IMR-90 (cell line): ENCODE measurements at regions not wholly inside any gene's neighbourhood (a gene's known extent, or its start where the extent isn't known, plus 50 kb on each side); places are given as distances from the start of the nearest gene placed in this dataset.

Source experiments
- ATAC-seq: fragments of 200-7000 bp; cut with Tn5 transposase; 2 replicates; pipeline ENCODE4 v1.9.1; 2020; ENCODE audit warnings: low read depth, mild to moderate bottlenecking, moderate library complexity
- BruUV-seq: library from RNA; stranded (reverse); fragments of 400-500 nt; replicated peaks from 2 replicates; lab custom pipeline; 2021; lab: Mats Ljungman, UMichigan
- CTCF ChIA-PET: fragments of 300-600 bp; formaldehyde crosslinking; extraction: SDS; loops from one replicate; lab custom pipeline; 2021; ENCODE audit warnings: antibody characterized with exemption; lab: Yijun Ruan, JAX
- POLR2A ChIA-PET: fragments of 300-600 bp; sonication (Branson Sonifier 250); formaldehyde crosslinking; loops from one replicate; lab custom pipeline; 2022; ENCODE audit warnings: antibody characterized with exemption; ENCODE audit not compliant: unreplicated experiment; lab: Charles Lee
- DNase-seq: peaks from one replicate; pipeline ENCODE4 v3.0.0; 2013
- H2AFZ ChIP-seq: replicated peaks from 2 replicates; pipeline ENCODE3; 2013; ENCODE audit warnings: low read length, mild to moderate bottlenecking; ENCODE audit not compliant: poor library complexity
- H2AK5ac ChIP-seq: 2 replicates; pipeline ENCODE4 v1.6.1; 2013; ENCODE audit warnings: low read depth, low read length, inconsistent platforms
- H2AK9ac ChIP-seq: replicated peaks from 2 replicates; pipeline ENCODE3; 2013; ENCODE audit warnings: mild to moderate bottlenecking, low read depth, low read length, moderate library complexity; ENCODE audit not compliant: poor library complexity
- H2BK120ac ChIP-seq: 2 replicates; pipeline ENCODE4 v1.6.1; 2013; ENCODE audit warnings: low read depth, low read length, inconsistent platforms
- H2BK15ac ChIP-seq: 3 replicates; pipeline ENCODE4 v1.6.1; 2013; ENCODE audit warnings: low read depth, low read length, inconsistent platforms
- H2BK20ac ChIP-seq: 2 replicates; pipeline ENCODE4 v1.6.1; 2013; ENCODE audit warnings: low read depth, mild to moderate bottlenecking, inconsistent platforms, low read length, moderate library complexity
- H2BK5ac ChIP-seq: 2 replicates; pipeline ENCODE4 v1.6.1; 2013; ENCODE audit warnings: mild to moderate bottlenecking, low read depth, low read length, inconsistent platforms; ENCODE audit not compliant: poor library complexity, severe bottlenecking
- H3K14ac ChIP-seq: replicated peaks from 2 replicates; pipeline ENCODE4 v1.6.1; 2013; ENCODE audit warnings: low read depth, low read length, inconsistent platforms
- H3K18ac ChIP-seq: 2 replicates; pipeline ENCODE4 v1.6.1; 2013; ENCODE audit warnings: low read depth, low read length, control low read depth
- H3K23ac ChIP-seq: 2 replicates; pipeline ENCODE4 v1.6.1; 2013; ENCODE audit warnings: low read depth, low read length, inconsistent platforms
- H3K27ac ChIP-seq: 2 replicates; pipeline ENCODE4 v1.5.1; 2013; ENCODE audit warnings: mild to moderate bottlenecking, control low read depth, low read length; ENCODE audit not compliant: insufficient read depth
- H3K27me3 ChIP-seq: 2 replicates; pipeline ENCODE4 v1.6.1; 2013; ENCODE audit warnings: low read length; ENCODE audit not compliant: control insufficient read depth, insufficient read depth
- H3K36me3 ChIP-seq: 2 replicates; pipeline ENCODE4 v1.6.1; 2013; ENCODE audit warnings: low read length, mixed read lengths; ENCODE audit not compliant: control insufficient read depth, insufficient read depth
- H3K4ac ChIP-seq: 2 replicates; pipeline ENCODE4 v1.6.1; 2013; ENCODE audit warnings: low read depth, low read length, inconsistent platforms
- H3K4me1 ChIP-seq: 2 replicates; pipeline ENCODE4 v1.6.1; 2013; ENCODE audit warnings: low read length, mixed read lengths; ENCODE audit not compliant: control insufficient read depth, insufficient read depth
- H3K4me2 ChIP-seq: 2 replicates; pipeline ENCODE4 v1.6.1; 2013; ENCODE audit warnings: low read depth, mild to moderate bottlenecking, control low read depth, low read length, moderate library complexity
- H3K4me3 ChIP-seq: 2 replicates; pipeline ENCODE4 v1.5.1; 2013; ENCODE audit warnings: low read depth, mild to moderate bottlenecking, control low read depth, low read length, moderate library complexity; ENCODE audit not compliant: insufficient read depth
- H3K56ac ChIP-seq: 2 replicates; pipeline ENCODE4 v1.6.1; 2013; ENCODE audit warnings: low read length, inconsistent platforms; ENCODE audit not compliant: insufficient read depth; ENCODE audit errors: extremely low read depth
- H3K79me1 ChIP-seq, 2 experiments: 2 replicates each; pipeline ENCODE4 v1.6.1; 2013; ENCODE audit warnings: low read length in 2 of 2, inconsistent platforms in 1 of 2, low read depth in 1 of 2
- H3K9ac ChIP-seq: 2 replicates; pipeline ENCODE4 v1.6.1; 2013; ENCODE audit warnings: low read depth, low read length, control low read depth
- H3K9me1 ChIP-seq: 2 replicates; pipeline ENCODE4 v1.6.1; 2013; ENCODE audit warnings: low read length, inconsistent platforms; ENCODE audit not compliant: insufficient read depth
- H3K9me3 ChIP-seq: 2 replicates; pipeline ENCODE4 v1.6.1; 2013; ENCODE audit warnings: low read length; ENCODE audit not compliant: control insufficient read depth, insufficient read depth
- H4K20me1 ChIP-seq: 2 replicates; pipeline ENCODE4 v1.6.1; 2013; ENCODE audit warnings: low read length, inconsistent platforms; ENCODE audit not compliant: insufficient read depth
- H4K5ac ChIP-seq: 2 replicates; pipeline ENCODE4 v1.6.1; 2013; ENCODE audit warnings: mild to moderate bottlenecking, low read depth, low read length, control low read depth
- H4K8ac ChIP-seq, 2 experiments: 2 replicates each; pipeline ENCODE4 v1.6.1; 2013; ENCODE audit warnings: low read depth in 2 of 2, low read length in 2 of 2, control low read depth in 1 of 2, inconsistent platforms in 1 of 2
- H4K91ac ChIP-seq: 2 replicates; pipeline ENCODE4 v1.6.1; 2013; ENCODE audit warnings: low read depth, low read length, inconsistent platforms; ENCODE audit not compliant: insufficient read depth
- BHLHE40 ChIP-seq: fragments of 150-350 bp; IDR thresholded peaks from 2 replicates; pipeline ENCODE4 v1.6.1; 2016; ENCODE audit warnings: mild to moderate bottlenecking, low read depth, low read length
- CEBPB ChIP-seq: IDR thresholded peaks from 2 replicates; pipeline ENCODE4 v1.6.1; 2012; ENCODE audit warnings: low read depth, low read length, improper control_type of control experiment
- CHD1 ChIP-seq: IDR thresholded peaks from 2 replicates; pipeline ENCODE4 v1.6.1; 2012; ENCODE audit warnings: low read depth, low read length, improper control_type of control experiment
- FOS ChIP-seq: fragments of 150-350 bp; IDR thresholded peaks from 2 replicates; pipeline ENCODE4 v1.6.1; 2016; ENCODE audit warnings: low read depth, low read length
- MXI1 ChIP-seq: IDR thresholded peaks from 2 replicates; pipeline ENCODE4 v1.6.1; 2012; ENCODE audit warnings: low read depth, mild to moderate bottlenecking, low read length, moderate library complexity, borderline replicate concordance
- POLR2A ChIP-seq: IDR thresholded peaks from 2 replicates; pipeline ENCODE4 v1.6.1; 2012; ENCODE audit warnings: mild to moderate bottlenecking, low read depth, low read length
- RCOR1 ChIP-seq: IDR thresholded peaks from 2 replicates; pipeline ENCODE4 v1.6.1; 2012; ENCODE audit warnings: mild to moderate bottlenecking, low read length, improper control_type of control experiment; ENCODE audit not compliant: insufficient replicate concordance
- RFX5 ChIP-seq: IDR thresholded peaks from 2 replicates; pipeline ENCODE4 v1.8.0; 2012; ENCODE audit warnings: low read depth, mild to moderate bottlenecking, low read length, moderate library complexity
- SMC3 ChIP-seq: fragments of 150-350 bp; IDR thresholded peaks from 2 replicates; pipeline ENCODE4 v1.6.1; 2016; ENCODE audit warnings: low read depth, mild to moderate bottlenecking, antibody characterized with exemption, low read length, moderate library complexity
- WGBS, 2 experiments: methylation state at CpG; one replicate each; pipeline versions ENCODE4 v1.1.5 to v1.1.7; 2013; ENCODE audit warnings: missing lambda C conversion rate in 2 of 2; ENCODE audit not compliant: insufficient read length in 1 of 2; ENCODE audit errors: extremely low coverage in 2 of 2; 5-methylcytosine and 5-hydroxymethylcytosine counted together
- dilution Hi-C: fragments of 300-500 bp; cut with HindIII; formaldehyde crosslinking; loops from one replicate; pipeline ENCODE4 v1.14.3; 2018; ENCODE audit warnings: low sequenced_read_pairs; ENCODE audit not compliant: unreplicated experiment
- in situ Hi-C: fragments of 300-500 bp; cut with MboI; formaldehyde crosslinking; loops from 3 replicates; pipeline ENCODE4 v1.14.3; 2019; ENCODE audit warnings: low sequenced_read_pairs, inconsistent platforms, mixed read lengths
- intact Hi-C: fragments of 100-400 bp; cut with micrococcal nuclease; formaldehyde crosslinking; loops from 2 replicates; pipeline ENCODE4 v1.10.0; 2022

DNA sequence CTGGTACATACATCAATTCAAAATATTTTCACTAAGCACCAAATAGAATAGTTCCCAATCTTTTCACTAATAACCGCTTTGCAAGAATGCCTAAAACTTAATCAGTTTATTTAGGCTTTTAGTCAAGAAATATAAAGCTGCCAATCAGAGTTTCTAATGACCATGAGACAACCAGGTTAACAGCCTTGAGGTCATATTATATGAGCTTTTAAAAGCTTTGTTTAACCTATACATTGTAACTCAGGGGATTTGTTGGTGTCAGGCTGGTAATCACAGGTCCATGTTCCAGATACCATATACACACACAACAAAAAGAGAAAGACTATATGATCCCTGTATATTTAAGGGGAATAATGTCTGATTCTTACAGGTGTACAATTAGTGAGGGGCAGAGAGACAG, 246.2 kb upstream of the ADGRL2 start:
- no peaks in the 10 kb centered on the region for H3K9me1 ChIP-seq
- in situ Hi-C loops, result loop anchor here (10.0 kb wide), 1 partner anchor 200 kb away; no protein-coding TSS in a partner anchor
- H4K5ac ChIP-seq, result no peak overlapping the region
- DNase-seq (no peak), ATAC-seq (no peak)
- no peak overlapping the region for H3K4me2 ChIP-seq
- H2AK9ac ChIP-seq, result no peak overlapping the region
- H2AFZ ChIP-seq, result no peak overlapping the region
- H2BK20ac ChIP-seq, result no peak overlapping the region
- no TSS peak for BruUV-seq
- no CpG with 5 or more reads among the region's 1 CpG for WGBS, 2 experiments
- H3K4ac ChIP-seq, result no peak overlapping the region
- no peaks in the 10 kb centered on the region for H3K79me1 ChIP-seq
- H3K36me3 ChIP-seq, result no peaks in the 10 kb centered on the region
- no peak overlapping the region for H4K8ac ChIP-seq
- no peaks in the 10 kb centered on the region for H3K27me3 ChIP-seq
- ChIA-PET CTCF (interaction anchor here (0.6 kb wide), 1 partner anchor 290 kb away, joined by 3 read pairs; no protein-coding TSS in a partner anchor), POLR2A (interaction anchor here (0.6 kb wide), 1 partner anchor 100 kb away, joined by 3 read pairs; no protein-coding TSS in a partner anchor)
- H3K18ac ChIP-seq, result no peak overlapping the region
- no peak overlapping the region for H4K91ac ChIP-seq
- H3K27ac ChIP-seq, result no peak overlapping the region
- H2BK120ac ChIP-seq, result no peak overlapping the region
- H3K23ac ChIP-seq, result no peak overlapping the region
- intact Hi-C loops, result no loop called here
- dilution Hi-C loops, result no loop called here
- H2BK15ac ChIP-seq, result no peak overlapping the region
- no peak overlapping the region for H2AK5ac ChIP-seq
- H3K4me3 ChIP-seq, result no peak overlapping the region
- H3K14ac ChIP-seq, result no peak overlapping the region
- no peak overlapping the region for H3K56ac ChIP-seq
- H3K9me3 ChIP-seq, result no peaks in the 10 kb centered on the region
- no peak overlapping the region for H2BK5ac ChIP-seq
- H4K20me1 ChIP-seq, result no peaks in the 10 kb centered on the region
- no peaks in the 10 kb centered on the region for H3K4me1 ChIP-seq
- H3K9ac ChIP-seq, result no peak overlapping the region
- TF ChIP-seq MXI1 (no peak), RCOR1 (no peak), FOS (no peak), POLR2A (no peak), CHD1 (no peak), SMC3 (no peak), RFX5 (no peak), CEBPB (no peak), BHLHE40 (no peak)
